Liver (tissue), 8 donors: ENCODE measurements at regions not wholly inside any gene's neighbourhood (a gene's known extent, or its start where the extent isn't known, plus 50 kb on each side); places are given as distances from the start of the nearest gene placed in this dataset.

ENCODE experiments used
- DNase-seq: peaks from one replicate; pipeline ENCODE4 v3.0.0-alpha.2; 2017; ENCODE audit warnings: low spot score
- H3K27ac ChIP-seq, 2 donors: one replicate each; pipeline ENCODE4 v1.7.0; 2013; ENCODE audit warnings: inconsistent platforms in 2 of 2, low read length in 2 of 2, control low read depth in 1 of 2, low read depth in 1 of 2, mild to moderate bottlenecking in 1 of 2
- H3K27me3 ChIP-seq, 4 donors: one replicate each; pipeline versions ENCODE4 v1.6.1 to v1.7.0; 2013; ENCODE audit warnings: low read length in 3 of 4, inconsistent platforms in 1 of 4, mild to moderate bottlenecking in 1 of 4, moderate library complexity in 1 of 4; ENCODE audit not compliant: control insufficient read depth in 4 of 4, insufficient read depth in 4 of 4
- H3K36me3 ChIP-seq, 4 donors: one replicate each; pipeline versions ENCODE4 v1.6.1 to v1.7.0; 2013; ENCODE audit warnings: low read length in 3 of 4, mild to moderate bottlenecking in 3 of 4, low read depth in 1 of 4, moderate library complexity in 1 of 4; ENCODE audit not compliant: control insufficient read depth in 4 of 4, insufficient read depth in 3 of 4
- H3K4me1 ChIP-seq, 4 donors: one replicate each; pipeline versions ENCODE4 v1.6.1 to v1.7.0; 2013; ENCODE audit warnings: low read length in 3 of 4, mild to moderate bottlenecking in 3 of 4, moderate library complexity in 1 of 4; ENCODE audit not compliant: control insufficient read depth in 4 of 4, insufficient read depth in 4 of 4
- H3K4me3 ChIP-seq, 3 donors: one replicate each; pipeline versions ENCODE4 v1.6.1 to v1.7.0; 2013; ENCODE audit warnings: low read length in 3 of 3, control low read depth in 1 of 3, low read depth in 1 of 3, mild to moderate bottlenecking in 1 of 3
- H3K9ac ChIP-seq, 2 donors: one replicate each; pipeline ENCODE4 v1.7.0; 2013; ENCODE audit warnings: low read length in 2 of 2, mild to moderate bottlenecking in 2 of 2, moderate library complexity in 2 of 2, control low read depth in 1 of 2, low read depth in 1 of 2
- H3K9me3 ChIP-seq, 4 donors: one replicate each; pipeline versions ENCODE4 v1.6.1 to v1.7.0; 2013; ENCODE audit warnings: low read length in 3 of 4; ENCODE audit not compliant: control insufficient read depth in 4 of 4
- FOXA1 ChIP-seq: IDR thresholded peaks from 2 replicates; pipeline ENCODE4 v1.6.1; 2016; ENCODE audit warnings: antibody characterized with exemption
- HNF4A ChIP-seq, 2 donors: conservative IDR thresholded peaks; 2 replicates each; pipeline ENCODE4 v1.6.1; 2016; ENCODE audit warnings: antibody characterized with exemption in 2 of 2, mild to moderate bottlenecking in 2 of 2
- HNF4G ChIP-seq: IDR thresholded peaks from 2 replicates; pipeline ENCODE4 v1.6.1; 2016; ENCODE audit warnings: antibody characterized with exemption
- JUND ChIP-seq, 2 donors: IDR thresholded peaks; 2 replicates each; pipeline ENCODE4 v1.6.1; 2016; ENCODE audit warnings: antibody characterized with exemption in 2 of 2
- WGBS: extraction: QIAGEN DNeasy Blood & Tissue Kit; methylation state at CpG from one replicate; pipeline ENCODE4 v1.1.7; 2013; 5-methylcytosine and 5-hydroxymethylcytosine counted together
- TF ChIP-seq, protein P1 (sequence below): fragments of 150-350 bp; IDR thresholded peaks from 2 replicates; pipeline ENCODE4 v1.5.1; 2017; ENCODE audit warnings: improper control_type of control experiment, low read depth, low read length; ENCODE audit not compliant: missing input control
- TF ChIP-seq, protein P2 (sequence below): IDR thresholded peaks from 2 replicates; pipeline ENCODE4 v1.6.1; 2016; ENCODE audit warnings: antibody characterized with exemption, mild to moderate bottlenecking
- TF ChIP-seq, protein P3 (sequence below): IDR thresholded peaks from 2 replicates; pipeline ENCODE4 v1.6.1; 2016; ENCODE audit warnings: antibody characterized with exemption
- donor health status: healthy.
- donor health status: healthy.
- donor health status: healthy.
- donor health status: healthy.
- donor health status: healthy.

- TF ChIP-seq, protein P1, sequence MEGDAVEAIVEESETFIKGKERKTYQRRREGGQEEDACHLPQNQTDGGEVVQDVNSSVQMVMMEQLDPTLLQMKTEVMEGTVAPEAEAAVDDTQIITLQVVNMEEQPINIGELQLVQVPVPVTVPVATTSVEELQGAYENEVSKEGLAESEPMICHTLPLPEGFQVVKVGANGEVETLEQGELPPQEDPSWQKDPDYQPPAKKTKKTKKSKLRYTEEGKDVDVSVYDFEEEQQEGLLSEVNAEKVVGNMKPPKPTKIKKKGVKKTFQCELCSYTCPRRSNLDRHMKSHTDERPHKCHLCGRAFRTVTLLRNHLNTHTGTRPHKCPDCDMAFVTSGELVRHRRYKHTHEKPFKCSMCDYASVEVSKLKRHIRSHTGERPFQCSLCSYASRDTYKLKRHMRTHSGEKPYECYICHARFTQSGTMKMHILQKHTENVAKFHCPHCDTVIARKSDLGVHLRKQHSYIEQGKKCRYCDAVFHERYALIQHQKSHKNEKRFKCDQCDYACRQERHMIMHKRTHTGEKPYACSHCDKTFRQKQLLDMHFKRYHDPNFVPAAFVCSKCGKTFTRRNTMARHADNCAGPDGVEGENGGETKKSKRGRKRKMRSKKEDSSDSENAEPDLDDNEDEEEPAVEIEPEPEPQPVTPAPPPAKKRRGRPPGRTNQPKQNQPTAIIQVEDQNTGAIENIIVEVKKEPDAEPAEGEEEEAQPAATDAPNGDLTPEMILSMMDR: no peak
Measured at GRCh38 chr6:139784222-139784769, 409.8 kb upstream of the CITED2 start (continued).

DNA sequence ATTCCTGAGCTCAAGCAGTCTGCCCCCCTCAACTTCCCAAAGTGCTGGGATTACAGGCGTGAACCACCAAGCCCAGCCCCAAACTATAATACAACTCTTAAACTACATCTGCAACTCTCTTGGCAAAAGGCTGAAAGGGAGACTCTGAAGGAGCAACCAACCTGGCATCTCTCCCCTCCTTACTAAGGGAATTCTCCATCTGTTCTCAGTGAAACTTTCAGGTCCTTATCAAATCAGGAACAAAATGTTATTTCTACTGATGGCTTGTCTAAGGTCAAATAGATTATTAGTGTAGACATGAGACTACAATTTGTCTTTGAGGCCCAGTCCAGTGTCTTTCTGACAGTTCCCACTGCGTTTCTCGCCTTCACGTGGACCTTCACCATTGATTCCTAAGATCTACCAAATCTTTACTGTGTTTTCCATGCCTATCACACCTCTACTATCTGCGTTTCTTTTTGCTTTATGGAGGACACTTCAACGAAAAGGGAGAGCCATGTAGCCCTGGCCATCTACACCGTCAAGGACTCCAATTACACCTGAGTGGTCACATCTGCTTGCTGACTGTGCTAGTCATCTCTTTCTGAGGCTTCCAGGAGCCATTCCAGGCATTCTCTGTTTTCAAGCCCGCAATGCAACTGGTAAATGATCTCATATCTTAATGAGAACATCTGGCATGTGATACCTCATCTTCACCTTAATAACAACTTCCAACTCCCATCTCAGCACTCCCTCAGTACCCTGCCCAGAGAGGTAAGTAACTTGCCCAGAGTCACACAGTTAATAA is 405.7 kb upstream of the CITED2 start:
- peaks cover 0 to 5% (median 2%) of the 10 kb centered on the region in 4 donors for H3K9me3 ChIP-seq
- H3K36me3 ChIP-seq: no peaks in the 10 kb centered on the region
- no peak for DNase-seq
- no peak overlapping the region for H3K27ac ChIP-seq
- H3K9ac ChIP-seq: no peak overlapping the region
- H3K4me1 ChIP-seq: no peaks in the 10 kb centered on the region
- WGBS: 95% methylated on average over 8 of the region's 8 CpGs
- no peak overlapping the region for H3K4me3 ChIP-seq
- TF ChIP-seq, protein P2, sequence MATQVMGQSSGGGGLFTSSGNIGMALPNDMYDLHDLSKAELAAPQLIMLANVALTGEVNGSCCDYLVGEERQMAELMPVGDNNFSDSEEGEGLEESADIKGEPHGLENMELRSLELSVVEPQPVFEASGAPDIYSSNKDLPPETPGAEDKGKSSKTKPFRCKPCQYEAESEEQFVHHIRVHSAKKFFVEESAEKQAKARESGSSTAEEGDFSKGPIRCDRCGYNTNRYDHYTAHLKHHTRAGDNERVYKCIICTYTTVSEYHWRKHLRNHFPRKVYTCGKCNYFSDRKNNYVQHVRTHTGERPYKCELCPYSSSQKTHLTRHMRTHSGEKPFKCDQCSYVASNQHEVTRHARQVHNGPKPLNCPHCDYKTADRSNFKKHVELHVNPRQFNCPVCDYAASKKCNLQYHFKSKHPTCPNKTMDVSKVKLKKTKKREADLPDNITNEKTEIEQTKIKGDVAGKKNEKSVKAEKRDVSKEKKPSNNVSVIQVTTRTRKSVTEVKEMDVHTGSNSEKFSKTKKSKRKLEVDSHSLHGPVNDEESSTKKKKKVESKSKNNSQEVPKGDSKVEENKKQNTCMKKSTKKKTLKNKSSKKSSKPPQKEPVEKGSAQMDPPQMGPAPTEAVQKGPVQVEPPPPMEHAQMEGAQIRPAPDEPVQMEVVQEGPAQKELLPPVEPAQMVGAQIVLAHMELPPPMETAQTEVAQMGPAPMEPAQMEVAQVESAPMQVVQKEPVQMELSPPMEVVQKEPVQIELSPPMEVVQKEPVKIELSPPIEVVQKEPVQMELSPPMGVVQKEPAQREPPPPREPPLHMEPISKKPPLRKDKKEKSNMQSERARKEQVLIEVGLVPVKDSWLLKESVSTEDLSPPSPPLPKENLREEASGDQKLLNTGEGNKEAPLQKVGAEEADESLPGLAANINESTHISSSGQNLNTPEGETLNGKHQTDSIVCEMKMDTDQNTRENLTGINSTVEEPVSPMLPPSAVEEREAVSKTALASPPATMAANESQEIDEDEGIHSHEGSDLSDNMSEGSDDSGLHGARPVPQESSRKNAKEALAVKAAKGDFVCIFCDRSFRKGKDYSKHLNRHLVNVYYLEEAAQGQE: no peak
- TF ChIP-seq JUND (IDR thresholded peaks at IDR 0.05): no peak
- no peak for TF ChIP-seq HNF4G
- TF ChIP-seq HNF4A (conservative IDR thresholded peaks at IDR 0.05): no peak
- TF ChIP-seq, protein P3, sequence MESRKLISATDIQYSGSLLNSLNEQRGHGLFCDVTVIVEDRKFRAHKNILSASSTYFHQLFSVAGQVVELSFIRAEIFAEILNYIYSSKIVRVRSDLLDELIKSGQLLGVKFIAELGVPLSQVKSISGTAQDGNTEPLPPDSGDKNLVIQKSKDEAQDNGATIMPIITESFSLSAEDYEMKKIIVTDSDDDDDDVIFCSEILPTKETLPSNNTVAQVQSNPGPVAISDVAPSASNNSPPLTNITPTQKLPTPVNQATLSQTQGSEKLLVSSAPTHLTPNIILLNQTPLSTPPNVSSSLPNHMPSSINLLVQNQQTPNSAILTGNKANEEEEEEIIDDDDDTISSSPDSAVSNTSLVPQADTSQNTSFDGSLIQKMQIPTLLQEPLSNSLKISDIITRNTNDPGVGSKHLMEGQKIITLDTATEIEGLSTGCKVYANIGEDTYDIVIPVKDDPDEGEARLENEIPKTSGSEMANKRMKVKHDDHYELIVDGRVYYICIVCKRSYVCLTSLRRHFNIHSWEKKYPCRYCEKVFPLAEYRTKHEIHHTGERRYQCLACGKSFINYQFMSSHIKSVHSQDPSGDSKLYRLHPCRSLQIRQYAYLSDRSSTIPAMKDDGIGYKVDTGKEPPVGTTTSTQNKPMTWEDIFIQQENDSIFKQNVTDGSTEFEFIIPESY: no peak
- H3K27me3 ChIP-seq: no peaks in the 10 kb centered on the region

GRCh38 chr6:139778688-139779087 is 404.2 kb upstream of the CITED2 start:
- Histone ChIP-seq H3K4me3 (no peak overlapping the region), H3K36me3 (no peaks in the 10 kb centered on the region), H3K9me3 (peaks cover 0 to under 1% (median 0%) of the 10 kb centered on the region in 4 donors), H3K4me1 (no peaks in the 10 kb centered on the region), H3K27me3 (no peaks in the 10 kb centered on the region), H3K9ac (no peak overlapping the region), H3K27ac (no peak overlapping the region)
- TF ChIP-seq, protein P2: no peak
- no peak for TF ChIP-seq FOXA1
- 86% methylated on average over 5 of the region's 5 CpGs for WGBS
- DNase-seq: no peak
